Fibroblast of skin of right quadriceps (primary cell): ENCODE measurements at regions not wholly inside any gene's neighbourhood (a gene's known extent, or its start where the extent isn't known, plus 50 kb on each side); places are given as distances from the start of the nearest gene placed in this dataset.

ENCODE experiments used
- DNase-seq: peaks from one replicate; pipeline ENCODE4 v3.0.0-alpha.2; 2013

- no peak for DNase-seq
These were observed 97.3 kb upstream of the SFMBT2 start for GRCh38 chr10:7507887-7508726.

GRCh38 chr10:7506571-7506970 lies 95.7 kb upstream of the SFMBT2 start:
- no peak for DNase-seq

GRCh38 chr10:7505196-7505595 lies 94.4 kb upstream of the SFMBT2 start:
- no peak for DNase-seq

- no peak for DNase-seq
These were observed 92.4 kb upstream of the SFMBT2 start for GRCh38 chr10:7503190-7503589.

GRCh38 chr10:7501157-7501556 lies 90.3 kb upstream of the SFMBT2 start:
- DNase-seq = no peak

GRCh38 chr10:7498111-7498510 lies 87.3 kb upstream of the SFMBT2 start:
- no peak for DNase-seq

- no peak for DNase-seq
These were observed 83.2 kb upstream of the SFMBT2 start for GRCh38 chr10:7493996-7494395.

GRCh38 chr10:7492660-7493046 lies 81.8 kb upstream of the SFMBT2 start:
- no peak for DNase-seq

- no peak for DNase-seq
These were observed 81.3 kb upstream of the SFMBT2 start for GRCh38 chr10:7491949-7492659.

GRCh38 chr10:7491230-7491629 lies 80.4 kb upstream of the SFMBT2 start:
- DNase-seq = no peak

GRCh38 chr10:7488418-7488829 lies 77.6 kb upstream of the SFMBT2 start:
- DNase-seq = peak; percentile 21

GRCh38 chr10:7487528-7487927 lies 76.7 kb upstream of the SFMBT2 start:
- DNase-seq = no peak

GRCh38 chr10:7486528-7486927 lies 75.7 kb upstream of the SFMBT2 start:
- no peak for DNase-seq

- DNase-seq = no peak
These were observed 75.0 kb upstream of the SFMBT2 start for GRCh38 chr10:7485799-7486198.

- DNase-seq = no peak
These were observed 74.4 kb upstream of the SFMBT2 start for GRCh38 chr10:7485244-7485556.

- DNase-seq = no peak
These were observed 73.8 kb upstream of the SFMBT2 start for GRCh38 chr10:7484456-7485243.

- DNase-seq = no peak
These were observed 73.0 kb upstream of the SFMBT2 start for GRCh38 chr10:7483848-7484247.

GRCh38 chr10:7482992-7483391 lies 72.2 kb upstream of the SFMBT2 start:
- no peak for DNase-seq

- no peak for DNase-seq
These were observed 70.5 kb upstream of the SFMBT2 start for GRCh38 chr10:7481368-7481765.

GRCh38 chr10:7480742-7481367 lies 70.0 kb upstream of the SFMBT2 start:
- DNase-seq = no peak

- no peak for DNase-seq
These were observed 69.2 kb upstream of the SFMBT2 start for GRCh38 chr10:7479861-7480598.

GRCh38 chr10:7478727-7479457 lies 68.1 kb upstream of the SFMBT2 start:
- no peak for DNase-seq
